Pancreas (tissue), 10 donors: ENCODE measurements at regions not wholly inside any gene's neighbourhood (a gene's known extent, or its start where the extent isn't known, plus 50 kb on each side); places are given as distances from the start of the nearest gene placed in this dataset.

Experiments
- ATAC-seq, 4 donors: fragments of 200-7000 bp; cut with Tn5 transposase; one replicate each; pipeline versions ENCODE4 v1.8.0 to v1.9.1; 2020; ENCODE audit warnings: mild to moderate bottlenecking in 4 of 4, moderate library complexity in 4 of 4
- DNase-seq, 6 donors: peaks; one replicate each; pipeline ENCODE4 v3.0.0-alpha.2; 2020
- FAIRE-seq: peaks from 2 replicates; lab custom pipeline; 2012; peaks lifted over from hg19 to GRCh38; lab: Jason Lieb, UNC
- H3K27ac ChIP-seq, 4 donors: fragments of 200-600 bp; sonication (generic); 1 replicate in 3 of 4; 2 replicates in 1 of 4; pipeline versions ENCODE4 v1.5.0 to v1.8.0; 2020
- H3K27me3 ChIP-seq, 4 donors: fragments of 200-600 bp; one replicate each; pipeline ENCODE4 v1.8.0; 2021
- H3K36me3 ChIP-seq, 3 donors: fragments of 200-600 bp; sonication (generic) in 1 of 3; one replicate each; pipeline versions ENCODE4 v1.5.0 to v1.8.0; 2020 to 2021
- H3K4me1 ChIP-seq, 3 donors: fragments of 200-600 bp; one replicate each; pipeline ENCODE4 v1.8.0; 2021
- H3K4me3 ChIP-seq, 4 donors: fragments of 200-600 bp; sonication (generic) in 2 of 4; one replicate each; pipeline versions ENCODE4 v1.5.0 to v1.8.0; 2020 to 2021
- H3K9me3 ChIP-seq, 4 donors: fragments of 200-600 bp; one replicate each; pipeline ENCODE4 v1.8.0; 2021
- WGBS, 2 donors: extraction: QIAGEN DNeasy Blood & Tissue Kit; methylation state at CpG; one replicate each; pipeline ENCODE4 v1.1.7; 2013; 5-methylcytosine and 5-hydroxymethylcytosine counted together
- intact Hi-C, 3 donors: fragments of 100-400 bp; cut with DNase I; formaldehyde crosslinking; loops; one replicate each; pipeline versions ENCODE4 v1.11.1 to v1.14.2; 2022
- TF ChIP-seq, protein P1 (sequence below), 4 donors: fragments of 200-600 bp; sonication (generic) in 3 of 4; IDR thresholded peaks; one replicate each; pipeline versions ENCODE4 v1.5.0 to v1.8.0; 2021; ENCODE audit warnings: antibody characterized with exemption in 4 of 4
- donor health status: healthy with polysubstance abuse.
- donor health status: DM: no; HTN: no; CAD: no; lungs with moderate emphysema.
- donor health status: DM: no; HTN: no; CAD: no.
- donor health status: control.
- donor health status: control.
- donor health status: Bipolar disorder and iron deficiency.
- donor health status: DM: yes; HTN: yes; CAD: no.
- donor health status: DM: no; HTN: no; CAD: no.
- donor health status: DM: no; HTN: no; CAD: no.
- donor health status: DM: yes; HTN: yes; CAD: no.

- 48 to 74% methylated on average over 1 of the region's 1 CpG for WGBS, 2 donors
- Histone ChIP-seq H3K9me3 (no peaks in the 10 kb centered on the region), H3K27me3 (no peaks in the 10 kb centered on the region), H3K4me3 (no peak overlapping the region), H3K27ac (no peak overlapping the region), H3K36me3 (no peaks in the 10 kb centered on the region), H3K4me1 (no peaks in the 10 kb centered on the region)
- DNase-seq (no peak), FAIRE-seq (no peak), ATAC-seq (no peak)
- intact Hi-C loops, result loop anchor here in 2 of 3 donors (5.0 to 10.0 kb wide), 2 partner anchors 570 to 572 kb away; partner anchors contain the start of gene CCDC85A (in 2 of the 2)
- TF ChIP-seq, protein P1, sequence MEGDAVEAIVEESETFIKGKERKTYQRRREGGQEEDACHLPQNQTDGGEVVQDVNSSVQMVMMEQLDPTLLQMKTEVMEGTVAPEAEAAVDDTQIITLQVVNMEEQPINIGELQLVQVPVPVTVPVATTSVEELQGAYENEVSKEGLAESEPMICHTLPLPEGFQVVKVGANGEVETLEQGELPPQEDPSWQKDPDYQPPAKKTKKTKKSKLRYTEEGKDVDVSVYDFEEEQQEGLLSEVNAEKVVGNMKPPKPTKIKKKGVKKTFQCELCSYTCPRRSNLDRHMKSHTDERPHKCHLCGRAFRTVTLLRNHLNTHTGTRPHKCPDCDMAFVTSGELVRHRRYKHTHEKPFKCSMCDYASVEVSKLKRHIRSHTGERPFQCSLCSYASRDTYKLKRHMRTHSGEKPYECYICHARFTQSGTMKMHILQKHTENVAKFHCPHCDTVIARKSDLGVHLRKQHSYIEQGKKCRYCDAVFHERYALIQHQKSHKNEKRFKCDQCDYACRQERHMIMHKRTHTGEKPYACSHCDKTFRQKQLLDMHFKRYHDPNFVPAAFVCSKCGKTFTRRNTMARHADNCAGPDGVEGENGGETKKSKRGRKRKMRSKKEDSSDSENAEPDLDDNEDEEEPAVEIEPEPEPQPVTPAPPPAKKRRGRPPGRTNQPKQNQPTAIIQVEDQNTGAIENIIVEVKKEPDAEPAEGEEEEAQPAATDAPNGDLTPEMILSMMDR (IDR thresholded peaks at IDR 0.05), result no peak
These were observed 570.8 kb downstream of the CCDC85A start for GRCh38 chr2:56754627-56755026.

GRCh38 chr2:56757884-56758545, 574.2 kb downstream of the CCDC85A start:
- FAIRE-seq (no peak), DNase-seq (no peak), ATAC-seq (no peak)
- WGBS, 2 donors, result 49 to 63% methylated on average over 2 of the region's 2 CpGs
- no peaks in the 10 kb centered on the region for H3K27me3 ChIP-seq
- H3K4me3 ChIP-seq, result no peak overlapping the region
- H3K9me3 ChIP-seq, result no peaks in the 10 kb centered on the region
- TF ChIP-seq, protein P1 (IDR thresholded peaks at IDR 0.05), result no peak
- no peak overlapping the region for H3K27ac ChIP-seq
- intact Hi-C loops, result loop anchor here in 1 of 3 donors (10.0 kb wide), 1 partner anchor 573 kb away; the partner anchor contains the start of gene CCDC85A
- no peaks in the 10 kb centered on the region for H3K36me3 ChIP-seq
- no peaks in the 10 kb centered on the region for H3K4me1 ChIP-seq

DNA sequence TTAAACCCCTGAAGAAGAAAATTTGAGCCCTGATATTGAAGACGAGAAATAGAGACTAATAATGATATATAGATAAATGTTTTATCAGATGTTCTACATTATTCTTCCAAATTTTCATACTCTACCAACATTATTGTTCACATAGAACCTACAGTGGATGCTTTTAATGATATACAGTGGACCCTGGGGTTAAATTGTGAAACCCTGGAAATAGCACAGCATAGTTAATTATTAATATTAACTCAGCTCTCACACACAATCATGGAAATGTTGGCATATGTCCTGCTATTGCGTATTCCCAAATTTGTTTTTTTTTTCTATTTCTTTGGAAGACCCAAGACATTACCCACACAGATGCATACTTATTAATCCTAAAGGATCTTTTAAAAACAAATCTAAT, 579.9 kb downstream of the CCDC85A start:
- intact Hi-C loops, result no loop called here
- Histone ChIP-seq H3K4me1 (no peaks in the 10 kb centered on the region), H3K36me3 (no peaks in the 10 kb centered on the region), H3K27ac (no peak overlapping the region), H3K4me3 (no peak overlapping the region), H3K9me3 (no peaks in the 10 kb centered on the region), H3K27me3 (no peaks in the 10 kb centered on the region)
- WGBS, 2 donors, result 35% methylated on average over 2 of the region's 2 CpGs
- DNase-seq, result no peak
- no peak for ATAC-seq
- TF ChIP-seq, protein P1 (IDR thresholded peaks at IDR 0.05), result no peak
- no peak for FAIRE-seq

DNA sequence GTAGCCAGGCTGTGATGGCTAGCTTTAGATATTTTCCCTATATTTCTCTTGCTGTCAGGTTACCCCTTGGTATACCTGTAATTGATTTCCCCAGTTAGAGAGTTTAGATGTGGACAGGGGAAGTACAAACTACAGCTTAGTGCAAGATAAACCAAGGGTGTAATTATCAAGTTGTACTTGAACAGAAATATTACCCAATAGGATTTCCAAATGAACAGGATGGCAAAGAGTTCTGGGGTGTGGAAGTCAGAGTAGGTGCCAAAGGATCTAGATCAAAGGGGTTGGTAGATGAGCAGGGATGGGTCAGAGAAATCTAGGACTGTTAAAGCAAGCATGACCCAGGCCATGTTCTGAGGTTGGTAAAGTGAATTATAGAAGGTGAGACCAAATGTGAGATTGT, 585.2 kb downstream of the CCDC85A start:
- intact Hi-C loops, result no loop called here
- Histone ChIP-seq H3K9me3 (no peaks in the 10 kb centered on the region), H3K4me1 (no peaks in the 10 kb centered on the region), H3K27me3 (no peaks in the 10 kb centered on the region), H3K4me3 (no peak overlapping the region), H3K36me3 (no peaks in the 10 kb centered on the region), H3K27ac (no peak overlapping the region)
- DNase-seq, result no peak
- no peak for ATAC-seq
- TF ChIP-seq, protein P1 (IDR thresholded peaks at IDR 0.05), result no peak
- FAIRE-seq, result no peak

GRCh38 chr2:56770490-56770889, 586.7 kb downstream of the CCDC85A start:
- H3K36me3 ChIP-seq, result no peaks in the 10 kb centered on the region
- H3K4me3 ChIP-seq, result no peak overlapping the region
- DNase-seq, result no peak
- no peak overlapping the region for H3K27ac ChIP-seq
- TF ChIP-seq, protein P1 (IDR thresholded peaks at IDR 0.05), result no peak
- H3K4me1 ChIP-seq, result no peaks in the 10 kb centered on the region
- intact Hi-C loops, result no loop called here
- no peak for FAIRE-seq
- H3K27me3 ChIP-seq, result no peaks in the 10 kb centered on the region
- 39 to 46% methylated on average over 2 of the region's 2 CpGs for WGBS, 2 donors
- ATAC-seq, result no peak
- H3K9me3 ChIP-seq, result no peaks in the 10 kb centered on the region
